ENCODE measurements at regions not wholly inside any gene's neighbourhood (a gene's known extent, or its start where the extent isn't known, plus 50 kb on each side); places are given as distances from the start of the nearest gene placed in this dataset.

GRCh38 chr18:56009411-56009810 lies 421.4 kb upstream of the TCF4 start:
- H3K9me3 ChIP-seq (replicated peaks; ENCODE audit: control insufficient read depth, insufficient read depth, low read length) = no peaks in the 10 kb centered on the region
- no peak overlapping the region for H2AFZ ChIP-seq (ENCODE audit: control insufficient read depth, low read depth, low read length)
- H4K20me1 ChIP-seq (ENCODE audit: control insufficient read depth, insufficient read depth) = no peaks in the 10 kb centered on the region
- WGBS (ENCODE audit: insufficient coverage, insufficient replicate concordance, low lambda C conversion rate, missing lambda C conversion rate) = 19% methylated on average over 1 of the region's 1 CpG
- FAIRE-seq (no peak), ATAC-seq (no peak), DNase-seq (ENCODE audit: low read depth, low spot score) (no peak)
- no TSS peak for BruUV-seq (replicated peaks)
- intact Hi-C loops (cut with micrococcal nuclease; ENCODE audit: unreplicated experiment) (no loop called here), in situ Hi-C loops (cut with MboI) (no loop called here)
- ChIA-PET POLR2A (no interaction called here), CTCF (no interaction called here), SMC1A (ENCODE audit: uncharacterized antibody, unreplicated experiment) (no interaction called here), RAD21 (ENCODE audit: unreplicated experiment) (no interaction called here)
- H3K27me3 ChIP-seq (replicated peaks in 1 of 2; ENCODE audit: control insufficient read depth in 2 of 2, insufficient read depth in 2 of 2, low read length in 1 of 2) = no peaks in the 10 kb centered on the region
- H3K4me3 ChIP-seq = no peak overlapping the region
- H3K36me3 ChIP-seq (ENCODE audit: control insufficient read depth in 2 of 2, insufficient read depth in 2 of 2, low read length in 1 of 2) = no peaks in the 10 kb centered on the region
- H3K4me1 ChIP-seq (ENCODE audit: control insufficient read depth, insufficient read depth, low read length) = no peaks in the 10 kb centered on the region
- H3K4me2 ChIP-seq (ENCODE audit: control insufficient read depth, insufficient read depth) = no peak overlapping the region
- no peak overlapping the region for H3K27ac ChIP-seq (ENCODE audit: control insufficient read depth, insufficient read depth)
- no peak overlapping the region for H3K9ac ChIP-seq (ENCODE audit: control insufficient read depth, insufficient read depth, low read length)
- H3K79me2 ChIP-seq (ENCODE audit: control insufficient read depth, insufficient read depth, low read length) = no peaks in the 10 kb centered on the region
- TF ChIP-seq RCOR1 (conservative IDR thresholded peaks at IDR 0.05; ENCODE audit: low read depth, low read length) (no peak), KAT2A (conservative IDR thresholded peaks at IDR 0.05; ENCODE audit: control insufficient read depth, low read depth, low read length) (no peak), NR2C2 (IDR thresholded peaks at IDR 0.05; ENCODE audit: borderline replicate concordance, control insufficient read depth, insufficient read length, low read depth) (no peak), KLF5 (IDR thresholded peaks at IDR 0.05; ENCODE audit: partially characterized antibody) (no peak), BCLAF1 (IDR thresholded peaks at IDR 0.05) (no peak), REST (IDR thresholded peaks at IDR 0.05; ENCODE audit: low read depth, low read length) (no peak), WRNIP1 (IDR thresholded peaks at IDR 0.05; ENCODE audit: borderline replicate concordance, low read depth, low read length) (no peak)
